ENCODE measurements at regions not wholly inside any gene's neighbourhood (a gene's known extent, or its start where the extent isn't known, plus 50 kb on each side); places are given as distances from the start of the nearest gene placed in this dataset.

DNA sequence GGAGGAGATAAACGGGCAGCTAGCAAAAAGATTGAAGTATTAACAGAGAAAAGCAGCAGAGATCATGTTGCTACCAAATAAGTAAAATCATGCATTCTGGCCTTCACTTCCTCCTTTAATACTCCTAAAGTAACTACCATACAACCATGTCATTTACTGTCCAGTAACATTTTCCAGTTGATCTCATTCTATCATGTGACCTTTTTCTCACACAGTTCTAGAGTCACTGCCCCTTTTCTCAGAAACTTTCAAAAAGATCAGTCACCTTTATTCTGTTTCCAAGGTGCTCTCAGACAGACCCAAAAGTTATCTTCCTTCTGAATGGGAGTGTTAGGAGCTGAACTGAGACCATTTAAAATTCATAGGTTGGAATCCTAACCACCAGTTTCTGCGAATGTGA is 984.4 kb downstream of the FAM181B start:
- DNase-seq (ENCODE audit: low read depth), result no peak

DNA sequence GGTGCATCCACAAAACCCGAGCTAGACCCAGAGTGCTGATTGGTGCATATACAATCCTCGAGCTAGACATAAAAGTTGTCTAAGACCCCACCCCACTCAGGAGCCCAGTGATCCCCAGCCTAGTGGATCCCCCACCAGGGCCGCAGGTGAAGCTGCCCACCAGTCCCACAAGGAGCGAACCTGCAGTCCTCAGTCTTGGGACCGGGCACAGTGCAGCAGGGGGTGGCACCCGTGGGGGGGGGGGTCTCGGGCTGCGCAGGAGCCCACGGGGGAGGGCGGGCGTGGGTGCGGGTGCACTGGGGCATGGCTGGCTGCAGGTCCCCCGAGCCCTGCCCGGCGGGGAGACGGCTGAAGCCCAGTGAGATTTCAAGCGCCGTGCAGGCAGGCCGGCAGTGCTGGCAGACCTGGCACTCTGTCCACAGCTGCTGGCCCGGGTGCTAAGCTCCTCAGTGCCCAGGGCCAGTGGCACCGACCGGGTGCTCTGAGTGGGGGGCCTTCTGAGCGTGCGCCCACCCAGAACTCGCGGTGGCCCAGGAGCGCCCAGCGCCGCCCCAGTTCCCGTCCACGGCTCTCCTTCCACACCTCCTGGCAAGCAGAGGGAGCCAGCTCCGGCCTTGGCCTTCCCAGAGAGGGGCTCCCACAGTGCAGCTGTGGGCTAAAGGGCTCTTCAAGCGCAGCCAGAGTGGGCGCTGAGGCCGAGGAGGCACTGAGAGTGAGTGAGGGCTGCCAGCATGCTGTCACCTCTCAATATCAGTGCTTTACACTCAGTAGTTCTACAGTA is 989.1 kb downstream of the FAM181B start:
- DNase-seq (ENCODE audit: low read depth), result no peak

DNA sequence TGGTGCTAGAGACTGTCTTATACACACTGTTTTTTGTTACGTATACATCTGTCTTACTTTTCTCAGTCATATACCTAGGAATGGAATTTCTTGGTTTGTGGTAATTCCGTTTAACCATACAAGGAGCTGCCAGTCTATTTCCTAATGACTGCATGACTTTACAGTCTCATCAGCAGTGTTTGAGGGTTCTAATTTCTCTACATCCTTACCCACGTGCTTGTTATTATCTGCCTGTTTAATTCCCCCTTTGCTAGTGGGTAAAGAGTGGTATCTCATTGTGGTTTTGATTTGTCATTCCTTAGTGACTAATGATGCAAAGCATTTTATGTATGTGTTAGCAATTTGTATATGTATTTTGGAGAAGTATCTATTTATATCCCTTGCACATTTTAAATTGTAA is 1008.0 kb downstream of the FAM181B start:
- no peak for DNase-seq (ENCODE audit: low read depth)

DNA sequence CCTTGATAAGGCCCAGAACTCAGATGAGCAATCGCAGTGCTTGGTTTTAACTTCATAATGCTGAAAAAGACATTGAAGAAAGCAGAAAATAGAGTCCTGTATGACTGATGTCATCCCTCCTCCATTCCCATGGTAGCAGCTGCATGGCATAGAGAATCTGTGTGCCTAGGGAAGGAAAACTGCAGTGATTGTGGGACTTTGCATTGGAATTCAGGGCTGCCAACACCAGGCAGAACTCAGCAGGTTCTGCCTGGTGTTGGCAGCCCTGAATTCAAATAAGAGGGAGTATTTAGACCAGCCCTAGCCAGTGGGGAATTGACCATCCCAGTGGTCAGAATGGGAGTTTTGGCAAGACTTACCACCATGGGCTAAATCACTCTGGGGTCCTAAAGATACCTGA is 1016.0 kb downstream of the FAM181B start:
- DNase-seq (ENCODE audit: low read depth), result no peak

DNA sequence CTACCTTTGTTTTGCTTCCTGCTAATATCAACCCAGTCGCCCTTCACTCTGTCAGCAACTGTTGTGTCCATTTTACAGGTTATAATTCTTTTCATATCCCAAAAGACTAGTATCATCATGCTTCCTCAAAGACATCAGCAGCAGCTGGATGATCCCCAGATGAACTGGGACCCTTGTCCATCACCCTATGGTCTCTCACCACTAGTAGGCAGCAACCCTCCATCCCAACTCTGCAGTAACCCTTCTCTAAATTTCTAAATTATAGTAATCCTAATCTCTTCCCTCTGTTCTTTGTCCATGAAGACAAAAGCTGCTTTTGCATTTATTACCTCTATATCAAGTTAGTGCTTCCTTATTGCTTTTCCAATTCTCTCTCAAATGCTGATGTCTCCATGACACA is 1025.8 kb downstream of the FAM181B start:
- no peak for DNase-seq (ENCODE audit: low read depth)

- no peak for DNase-seq (ENCODE audit: low read depth)
Measured at GRCh38 chr11:81705283-81705682, 1028.4 kb downstream of the FAM181B start.

DNA sequence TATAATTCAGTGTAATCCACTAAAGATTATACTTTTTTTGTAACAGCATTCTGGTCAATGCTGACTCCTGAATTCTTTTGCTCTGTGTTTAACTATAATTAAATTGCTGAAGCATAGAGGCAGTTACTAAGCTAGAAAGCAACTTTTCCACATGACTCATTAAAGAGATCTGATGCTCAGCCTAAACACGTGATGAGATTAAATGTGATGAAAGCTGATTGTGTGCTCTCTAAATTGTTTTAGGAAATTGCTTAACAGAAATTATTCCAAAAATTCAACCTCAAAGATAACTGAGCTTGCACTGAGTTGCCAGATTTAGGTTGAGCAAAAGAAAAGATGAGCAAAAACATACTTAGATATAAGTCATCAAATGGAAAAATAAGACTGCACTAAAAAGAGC is 1033.6 kb downstream of the FAM181B start:
- no peak for DNase-seq (ENCODE audit: low read depth)

GRCh38 chr11:81687057-81687456 is 1046.6 kb downstream of the FAM181B start:
- no peak for DNase-seq (ENCODE audit: low read depth)

DNA sequence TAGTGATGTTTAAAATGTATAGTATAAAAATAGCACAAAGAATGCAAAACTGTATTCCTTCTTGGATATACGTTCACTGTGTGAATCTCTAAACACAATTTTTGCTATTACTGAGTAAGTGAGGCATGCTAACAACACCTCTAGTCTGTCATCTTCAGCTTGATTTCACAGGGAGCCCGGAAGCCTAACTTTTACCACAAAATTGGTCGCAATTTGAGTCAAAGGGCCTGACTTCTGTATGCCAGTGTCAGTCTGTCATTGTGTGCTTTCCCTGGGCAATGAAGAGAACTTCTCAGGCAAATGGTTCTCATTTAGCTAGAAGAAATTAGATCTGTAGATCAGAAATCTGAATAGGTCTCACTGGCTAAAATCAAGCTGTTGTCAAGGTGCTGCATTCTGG is 1059.5 kb downstream of the FAM181B start:
- DNase-seq (ENCODE audit: low read depth), result no peak

GRCh38 chr11:81673001-81673400 is 1060.7 kb downstream of the FAM181B start:
- DNase-seq (ENCODE audit: low read depth), result no peak

GRCh38 chr11:81669935-81670543 is 1063.6 kb downstream of the FAM181B start:
- no peak for DNase-seq (ENCODE audit: low read depth)

DNA sequence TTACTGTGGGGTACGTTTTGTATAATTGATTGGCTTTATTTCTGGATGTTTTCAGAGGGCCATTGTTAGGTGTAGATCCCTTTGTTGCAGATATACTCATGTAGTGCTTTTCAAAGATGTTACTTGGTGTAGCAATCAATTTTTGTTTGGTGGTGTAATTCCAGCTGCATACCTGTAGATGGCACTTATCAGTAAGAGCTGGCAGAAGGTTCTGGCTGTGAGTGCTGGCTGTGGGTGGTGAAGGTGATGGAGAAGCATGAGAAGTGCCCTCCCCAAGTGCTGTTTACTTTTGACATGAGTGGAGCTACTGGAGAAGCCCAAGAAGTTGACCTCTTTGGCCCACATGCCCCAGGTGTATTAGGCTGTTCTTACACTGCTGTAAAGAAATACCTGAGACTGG is 1074.9 kb downstream of the FAM181B start:
- no peak for DNase-seq (ENCODE audit: low read depth)

GRCh38 chr11:81655351-81655750 is 1078.3 kb downstream of the FAM181B start:
- no peak for DNase-seq (ENCODE audit: low read depth)

- DNase-seq (ENCODE audit: low read depth), result no peak
Measured at GRCh38 chr11:81647374-81647773, 1086.3 kb downstream of the FAM181B start.

DNA sequence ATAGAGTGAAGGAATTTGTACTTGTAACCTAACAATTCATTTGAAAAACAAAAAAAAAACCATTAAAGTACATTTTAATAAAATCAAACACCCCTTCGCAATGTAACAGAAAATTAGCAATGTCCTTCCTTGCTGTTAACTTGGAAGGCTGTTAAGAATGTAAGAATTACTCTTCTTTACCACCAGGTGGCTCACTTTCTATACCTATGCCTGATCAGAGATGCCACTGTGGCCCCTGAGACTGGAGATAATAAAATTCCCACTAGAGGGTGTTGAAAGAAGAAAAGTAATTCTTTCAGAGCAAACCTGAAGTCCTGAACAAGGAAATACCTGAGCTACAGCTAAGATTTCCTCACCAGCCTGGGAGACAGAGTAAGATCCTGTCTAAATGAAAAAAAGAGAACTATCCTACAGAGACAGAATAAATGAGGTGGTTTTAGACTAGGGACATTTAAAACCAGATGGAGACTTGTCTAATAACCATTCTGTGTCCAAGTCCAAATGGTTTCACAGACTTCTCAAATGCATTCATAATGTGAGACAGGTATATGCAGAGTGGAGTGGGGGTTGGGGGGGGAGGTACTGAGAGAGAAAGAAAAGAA is 1089.3 kb downstream of the FAM181B start:
- DNase-seq (ENCODE audit: low read depth), result no peak

- no peak for DNase-seq (ENCODE audit: low read depth)
Measured at GRCh38 chr11:81634483-81634882, 1099.2 kb downstream of the FAM181B start.

DNA sequence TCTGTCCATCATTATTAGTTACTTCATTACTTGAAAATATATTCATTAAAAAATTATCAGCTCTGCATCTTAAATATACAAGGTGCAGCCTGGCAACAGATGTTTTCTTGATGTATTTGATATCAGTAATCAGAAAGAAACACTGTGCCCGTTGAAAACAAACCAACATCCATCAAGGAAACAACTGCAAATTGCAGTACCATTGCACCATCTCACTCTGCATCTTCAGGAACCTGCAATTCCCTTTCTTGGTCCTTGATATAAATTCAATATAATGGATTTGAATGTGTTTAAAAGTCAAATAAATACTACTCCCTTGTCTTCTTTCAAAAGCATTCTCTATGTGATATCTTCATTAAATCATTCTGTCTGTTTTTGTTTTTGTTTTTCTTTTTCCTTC is 1131.2 kb downstream of the FAM181B start:
- no peak for DNase-seq (ENCODE audit: low read depth)

DNA sequence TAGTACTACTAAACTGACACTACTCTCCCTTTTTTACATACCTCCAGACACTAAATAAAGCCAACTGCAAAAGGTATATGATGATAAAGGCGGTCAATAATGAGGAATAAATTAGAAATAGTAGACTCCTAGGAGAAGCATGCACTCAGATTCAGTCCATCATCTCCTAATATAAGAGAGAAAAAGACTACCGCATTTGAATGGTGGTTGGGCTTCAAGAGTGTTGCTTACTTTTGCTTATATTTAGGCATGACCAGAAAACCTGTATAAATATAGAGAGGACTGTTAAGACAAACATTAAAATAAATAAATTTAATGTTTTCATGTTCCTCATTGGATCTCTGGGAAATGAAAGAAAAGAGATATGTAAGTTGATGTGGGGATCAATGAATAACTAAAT is 1137.0 kb downstream of the FAM181B start:
- DNase-seq (ENCODE audit: low read depth), result no peak

GRCh38 chr11:81585390-81585933 is 1148.2 kb downstream of the FAM181B start:
- no peak for DNase-seq (ENCODE audit: low read depth)

- DNase-seq (ENCODE audit: low read depth), result no peak
Measured at GRCh38 chr11:81579339-81579738, 1154.3 kb downstream of the FAM181B start.

DNA sequence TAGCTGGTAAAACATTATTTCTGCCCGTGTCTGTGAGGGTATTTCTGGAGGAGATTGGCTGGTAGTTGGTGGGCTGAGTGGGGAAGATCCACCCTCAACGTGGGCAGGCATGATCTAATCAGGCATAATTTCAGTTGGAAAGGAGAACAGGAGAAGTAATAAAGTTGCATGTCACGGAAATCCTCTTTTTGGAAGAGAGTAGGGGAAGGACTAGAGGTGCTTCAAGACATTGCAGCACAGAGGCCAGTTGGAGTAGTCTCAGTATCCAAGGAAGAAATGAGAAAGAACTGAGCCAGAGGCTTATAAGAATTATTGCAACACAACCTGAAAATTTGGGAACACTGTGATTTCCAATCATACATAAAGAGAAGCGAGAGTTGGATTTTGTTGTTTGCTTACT is 1155.1 kb downstream of the FAM181B start:
- no peak for DNase-seq (ENCODE audit: low read depth)

GRCh38 chr11:81574301-81574700 is 1159.4 kb downstream of the FAM181B start:
- no peak for DNase-seq (ENCODE audit: low read depth)

- no peak for DNase-seq (ENCODE audit: low read depth)
Measured at GRCh38 chr11:81573367-81573766, 1160.3 kb downstream of the FAM181B start.
